ENCODE measurements at regions not wholly inside any gene's neighbourhood (a gene's known extent, or its start where the extent isn't known, plus 50 kb on each side); places are given as distances from the start of the nearest gene placed in this dataset.

GRCh38 chr1:115469703-115470476 is 131.8 kb upstream of the NGF start:
- Histone ChIP-seq H4K20me1 (ENCODE audit: insufficient read depth) (no peaks in the 10 kb centered on the region), H3K9ac (peak overlapping the region; percentile 53), H3K9me2 (no peaks in the 10 kb centered on the region), H3F3A (replicated peaks; ENCODE audit: insufficient read depth) (peaks cover 14% of the 10 kb centered on the region), H3K79me2 (ENCODE audit: insufficient read depth) (no peaks in the 10 kb centered on the region), H3K27ac (ENCODE audit: low read depth in 2 of 2, low read length in 1 of 2) (peak overlapping the region in 1 of 2 experiments; percentile 64; a peak in 3 of 4 replicates), H3K4me3 (ENCODE audit: low read depth in 2 of 2, low read length in 1 of 2) (peak overlapping the region in 1 of 2 experiments; percentile 50; a peak in 1 of 4 replicates), H3K4me2 (peak overlapping the region; percentile 62; the same call in 1 of the 2 replicates), H3K36me3 (replicated peaks in 1 of 2; ENCODE audit: control insufficient read depth in 1 of 2, insufficient read depth in 2 of 2, low read length in 1 of 2) (no peaks in the 10 kb centered on the region), H3K4me1 (ENCODE audit: control insufficient read depth in 1 of 2, insufficient read depth in 2 of 2, low read depth in 1 of 2, low read length in 1 of 2) (peaks cover 8 to 9% of the 10 kb centered on the region in 2 experiments; a peak in 1 of 4 replicates), H3K9me3 (no peaks in the 10 kb centered on the region), H3K27me3 (ENCODE audit: insufficient read depth) (no peaks in the 10 kb centered on the region), H2AFZ (ENCODE audit: low read depth) (peak overlapping the region; percentile 69)
- ChIA-PET CTCF (interaction anchor here (0.5 to 10.5 kb wide), 81 partner anchors 10 to 483 kb away, joined by 3 to 280 read pairs (median 5); partner anchors contain the start of genes NGF and TSPAN2), POLR2A (no interaction called here)
- DNase-seq: peak; percentile 77
- 34% methylated on average over 11 of the region's 11 CpGs for WGBS (ENCODE audit: low lambda C conversion rate)
- TF ChIP-seq EP300 (IDR thresholded peaks at IDR 0.05; ENCODE audit: borderline replicate concordance in 1 of 2, low read depth in 1 of 2, low read length in 1 of 2): no peak
- TF ChIP-seq RCOR1 (IDR thresholded peaks at IDR 0.05; ENCODE audit: low read length): no peak
- peak; percentile 92 for TF ChIP-seq SMC3 (IDR thresholded peaks at IDR 0.05; ENCODE audit: low read depth, low read length)
- no peak for TF ChIP-seq ELF1 (IDR thresholded peaks at IDR 0.05)
- 0 out of 2 replicates have a peak, but pooled peaks have one; percentile 12 for TF ChIP-seq FOSL2 (IDR thresholded peaks at IDR 0.05; ENCODE audit: borderline replicate concordance, low read depth)
- TF ChIP-seq MEF2A (IDR thresholded peaks at IDR 0.05; ENCODE audit: borderline replicate concordance, low read depth): no peak
- TF ChIP-seq MXI1 (IDR thresholded peaks at IDR 0.05; ENCODE audit: low read depth, low read length): no peak
- no peak for TF ChIP-seq PBX3 (IDR thresholded peaks at IDR 0.05)
- no peak for TF ChIP-seq SIN3A (IDR thresholded peaks at IDR 0.05; ENCODE audit: borderline replicate concordance, low read depth, low read length)
- no peak; the same call in 1 of the 2 replicates for TF ChIP-seq RXRA (IDR thresholded peaks at IDR 0.05; ENCODE audit: borderline replicate concordance, low read depth)
- TF ChIP-seq ZBTB33 (IDR thresholded peaks at IDR 0.05; ENCODE audit: borderline replicate concordance, low read depth): no peak
- TF ChIP-seq JUND (IDR thresholded peaks at IDR 0.05): peak; percentile 31
- TF ChIP-seq CHD2 (IDR thresholded peaks at IDR 0.05; ENCODE audit: low read length, partially characterized antibody): no peak
- TF ChIP-seq USF1 (IDR thresholded peaks at IDR 0.05; ENCODE audit: borderline replicate concordance, low read depth): no peak
- no peak for TF ChIP-seq RFX5 (IDR thresholded peaks at IDR 0.05; ENCODE audit: low read length)
- TF ChIP-seq GATA2 (CRISPR knock-in tag; IDR thresholded peaks at IDR 0.05): no peak
- TF ChIP-seq FOXM1 (IDR thresholded peaks at IDR 0.05; ENCODE audit: low read depth): no peak
- no peak for TF ChIP-seq POLR2AphosphoS5 (IDR thresholded peaks at IDR 0.05; ENCODE audit: low read depth, low read length)
- TF ChIP-seq FOXJ3 (CRISPR knock-in tag; IDR thresholded peaks at IDR 0.05): no peak
- TF ChIP-seq RAD21 (IDR thresholded peaks at IDR 0.05; ENCODE audit: low read length): peak; percentile 95
- peak; percentile 88 for TF ChIP-seq NFIC (IDR thresholded peaks at IDR 0.05; ENCODE audit: borderline replicate concordance)
- TF ChIP-seq TEAD4 (IDR thresholded peaks at IDR 0.05; ENCODE audit: borderline replicate concordance, insufficient read depth): no peak
- TF ChIP-seq TAF1 (IDR thresholded peaks at IDR 0.05; ENCODE audit: borderline replicate concordance, low read depth, low read length): no peak
- TF ChIP-seq IRF3 (IDR thresholded peaks at IDR 0.05; ENCODE audit: low read depth, low read length): no peak
- TF ChIP-seq YY1 (IDR thresholded peaks at IDR 0.05; ENCODE audit: low read depth): no peak
- peak; percentile 14; the same call in 1 of the 2 replicates for TF ChIP-seq TCF12 (IDR thresholded peaks at IDR 0.05)
- no peak for TF ChIP-seq NRF1 (IDR thresholded peaks at IDR 0.05; ENCODE audit: low read depth, low read length)
- peak; percentile 97 for TF ChIP-seq CTCF (IDR thresholded peaks at IDR 0.05)
